Fibroblast of upper back skin (primary cell): ENCODE measurements at regions not wholly inside any gene's neighbourhood (a gene's known extent, or its start where the extent isn't known, plus 50 kb on each side); places are given as distances from the start of the nearest gene placed in this dataset.
A peak's percentile ranks its signal among the peaks of the same experiment; 100 is the strongest.
"Not testable (repeated sequence)": the region's sequence is repeated elsewhere in the genome, so short reads cannot be mapped to it uniquely, and the experiment has no call there.

ENCODE experiments used
- DNase-seq: peaks from one replicate; pipeline ENCODE4 v3.0.0-alpha.2; 2013

DNA sequence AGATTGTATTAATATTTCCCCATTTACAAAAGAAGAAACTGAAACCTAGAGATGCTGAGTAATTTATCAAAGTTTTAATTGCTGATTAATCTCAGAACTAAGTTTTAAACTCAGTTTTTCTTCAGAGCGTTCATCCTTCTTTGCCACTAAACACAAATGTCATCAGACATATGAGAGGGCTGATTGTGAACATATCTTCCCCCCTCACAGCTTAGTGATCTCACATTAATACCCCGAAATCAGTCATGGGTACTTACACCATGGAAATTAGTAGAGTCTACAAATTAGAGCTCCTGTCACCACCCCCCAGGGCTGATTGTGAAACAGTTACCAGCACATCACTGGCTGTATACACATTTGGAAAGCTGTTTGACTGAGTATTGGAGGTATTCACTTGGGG, 189.3 kb upstream of the SGO1 start:
- DNase-seq, result no peak

DNA sequence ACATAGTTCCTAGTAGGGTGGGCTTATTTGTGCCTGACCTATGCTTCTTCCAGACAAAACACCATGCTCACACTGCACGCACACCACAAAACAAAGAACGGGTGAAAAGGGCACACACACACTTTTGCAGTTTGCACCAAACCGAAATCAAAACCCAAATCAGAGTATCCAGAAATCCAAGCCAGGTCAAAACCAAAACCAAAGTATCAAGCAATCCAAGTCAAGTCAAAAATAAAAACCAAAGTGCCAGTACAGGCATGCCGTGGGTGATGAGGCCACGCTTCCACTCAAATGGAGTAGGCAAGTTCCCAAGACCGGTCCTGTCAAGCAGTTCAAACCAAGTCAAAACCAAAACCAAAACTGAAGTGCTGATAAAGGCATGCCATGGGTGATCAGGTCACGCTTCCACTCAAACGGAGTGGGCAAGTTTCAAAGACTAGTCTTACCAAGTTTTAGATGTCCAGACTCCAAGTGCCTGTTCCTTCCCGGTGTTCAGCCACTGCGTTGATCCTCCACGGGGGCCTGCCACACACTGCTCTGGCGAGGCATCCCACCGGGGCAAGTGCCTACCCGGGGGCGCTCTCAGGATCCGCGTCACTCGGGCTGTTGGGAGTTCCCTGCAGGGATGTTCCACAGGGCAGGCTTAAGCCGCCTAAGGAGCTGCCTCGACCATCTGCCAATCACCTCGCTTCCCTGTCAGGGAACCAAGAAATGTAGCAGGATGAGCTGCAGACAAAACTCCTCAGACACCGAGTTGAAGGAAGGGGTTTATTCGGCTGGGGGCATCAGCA, 184.5 kb upstream of the SGO1 start:
- DNase-seq, result not testable (repeated sequence)

DNA sequence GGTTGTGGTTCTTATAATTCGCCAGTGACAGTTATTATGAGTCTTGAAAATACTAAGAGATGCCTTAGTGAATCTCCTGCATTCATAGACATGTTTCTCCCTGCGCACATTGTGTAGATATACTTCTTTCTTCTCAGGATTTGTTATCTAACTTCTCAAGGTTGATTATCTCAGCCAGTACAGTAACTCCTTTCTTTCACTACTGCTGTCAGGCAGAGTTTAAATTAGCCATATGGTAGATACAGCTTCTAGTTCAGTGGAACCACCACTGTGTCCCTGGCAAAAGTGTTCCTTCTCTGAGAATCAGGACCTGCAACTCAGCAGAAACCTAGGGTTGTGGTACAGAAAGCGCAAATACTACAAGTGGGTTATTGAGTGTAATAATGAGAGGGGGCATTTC, 175.0 kb upstream of the SGO1 start:
- DNase-seq, result no peak

DNA sequence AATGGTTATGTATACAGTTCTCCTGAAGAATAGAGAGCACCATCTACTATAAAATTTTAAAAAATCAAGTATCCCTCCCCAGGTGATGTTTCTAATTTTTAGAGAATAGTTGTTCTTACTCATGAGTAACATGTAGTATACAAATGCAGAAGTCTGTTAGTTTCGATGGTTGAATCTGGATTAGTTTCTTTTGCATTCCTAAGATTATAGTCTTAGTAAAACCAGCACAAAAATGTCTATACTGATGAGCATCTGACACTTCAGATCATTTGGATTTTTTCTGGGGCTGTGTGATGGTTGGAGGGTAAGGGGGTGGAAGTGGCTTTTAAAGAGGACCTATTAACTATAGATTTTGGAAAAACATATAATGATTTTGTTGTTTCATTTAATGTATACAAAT, 167.3 kb upstream of the SGO1 start:
- DNase-seq, result no peak

DNA sequence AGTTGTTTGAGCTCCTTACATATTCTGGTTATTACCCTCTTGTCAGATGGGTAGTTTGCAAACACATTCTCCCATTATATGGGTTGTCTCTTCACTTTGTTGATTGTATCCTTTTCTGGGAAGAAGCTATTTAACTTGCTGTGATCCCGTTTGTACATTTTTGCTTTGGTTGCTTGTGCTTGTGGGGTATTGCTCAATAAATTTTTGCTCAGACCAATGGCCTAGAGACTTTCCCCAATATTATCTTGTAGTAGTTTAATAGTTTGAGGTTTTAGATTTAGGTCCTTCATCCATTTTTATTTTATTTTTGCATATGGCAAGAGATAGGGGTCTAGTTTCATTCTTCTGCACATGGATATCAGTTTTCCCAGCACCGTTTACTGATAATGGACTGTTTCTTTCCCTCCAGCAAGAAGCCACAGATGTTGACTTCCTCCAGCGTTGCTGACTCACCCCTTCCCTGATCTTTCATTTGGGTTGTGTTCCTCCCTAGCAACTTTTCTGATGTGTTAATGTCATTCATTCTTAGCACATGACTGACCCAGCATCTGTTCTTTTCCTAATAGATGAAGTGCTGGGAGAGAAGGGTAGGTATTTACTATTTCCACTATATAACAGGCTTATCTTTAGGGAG, 166.7 kb upstream of the SGO1 start:
- DNase-seq, result no peak

DNA sequence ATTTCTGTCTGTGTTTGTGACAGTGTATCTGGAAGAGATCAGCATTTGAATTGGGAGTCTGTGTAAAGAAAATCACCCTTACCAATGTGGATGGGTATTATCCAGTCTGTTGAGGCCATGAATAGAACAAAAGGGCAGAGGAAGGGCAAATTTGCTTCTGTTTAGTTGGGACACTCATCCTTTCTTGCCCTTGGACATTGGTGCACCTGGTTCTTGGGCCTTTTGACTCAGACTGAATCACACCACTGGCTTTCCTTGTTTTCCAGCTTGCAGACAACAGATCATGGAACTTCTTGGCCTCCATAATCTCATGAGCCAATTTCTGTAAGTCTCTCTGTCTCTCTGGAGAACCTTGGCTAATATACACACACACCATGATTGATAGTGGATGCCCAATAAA, 164.4 kb upstream of the SGO1 start:
- DNase-seq, result no peak

DNA sequence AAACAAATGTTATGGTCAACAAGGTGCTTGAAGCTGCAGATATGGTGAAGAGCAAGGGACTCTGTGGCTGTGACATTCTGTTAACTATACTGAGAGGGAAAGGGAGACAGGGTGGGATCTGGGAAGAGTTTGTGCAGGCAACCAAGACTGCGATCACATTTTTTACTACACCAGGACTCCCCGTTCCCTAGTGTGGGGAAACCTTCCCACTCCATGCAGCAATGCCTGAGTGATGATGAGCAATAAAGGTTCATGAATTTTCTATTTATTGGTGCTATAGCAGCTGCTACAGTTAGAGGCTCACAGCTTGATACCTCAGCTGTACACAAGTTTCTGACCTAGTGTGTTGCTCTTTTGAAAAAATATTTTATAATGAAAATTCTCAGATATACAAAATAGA, 160.9 kb upstream of the SGO1 start:
- no peak for DNase-seq

DNA sequence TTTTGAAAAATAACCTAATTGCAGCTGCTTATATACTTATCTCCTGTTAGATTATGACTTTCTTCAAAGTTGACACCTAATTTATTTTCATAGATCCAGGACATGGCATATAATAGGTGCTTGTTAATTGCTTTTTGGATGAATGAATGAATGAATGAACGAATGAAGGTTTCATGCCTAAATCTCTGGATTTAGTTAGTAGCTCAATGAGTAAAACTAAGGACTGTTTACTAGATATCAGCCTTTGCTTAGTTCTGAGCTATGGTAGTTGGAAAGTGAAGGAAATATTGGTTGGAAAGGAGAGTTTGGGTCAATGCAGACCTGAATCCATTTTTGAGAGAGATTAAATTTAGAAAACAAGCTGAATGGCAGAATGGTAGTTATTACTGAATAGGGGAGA, 160.4 kb upstream of the SGO1 start:
- DNase-seq, result no peak

DNA sequence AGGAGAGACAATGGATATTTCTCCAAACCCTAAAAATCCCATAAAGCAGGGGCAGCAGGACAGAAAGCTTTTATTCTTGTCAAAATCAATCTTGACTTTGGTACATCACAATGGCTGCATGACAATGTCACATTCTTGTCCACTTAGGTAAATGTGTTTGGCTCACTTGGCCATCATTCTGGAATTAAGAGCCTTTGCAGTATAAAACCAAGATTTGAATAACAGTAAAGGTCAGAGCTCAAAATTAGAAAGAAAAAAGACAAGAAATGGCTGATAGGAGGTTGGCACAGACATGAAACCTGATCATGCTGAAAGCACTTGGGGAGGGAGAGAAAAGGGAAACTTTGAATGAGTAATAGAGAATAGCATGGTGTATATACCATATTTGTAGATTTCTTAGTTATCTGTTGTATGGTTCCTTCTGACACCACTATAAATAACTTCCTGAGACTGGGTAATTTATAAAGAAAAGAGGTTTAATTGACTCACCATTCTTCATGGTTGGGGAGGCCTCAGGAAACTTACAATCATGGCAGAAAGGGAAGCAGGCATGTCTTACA, 158.5 kb upstream of the SGO1 start:
- DNase-seq, result no peak

DNA sequence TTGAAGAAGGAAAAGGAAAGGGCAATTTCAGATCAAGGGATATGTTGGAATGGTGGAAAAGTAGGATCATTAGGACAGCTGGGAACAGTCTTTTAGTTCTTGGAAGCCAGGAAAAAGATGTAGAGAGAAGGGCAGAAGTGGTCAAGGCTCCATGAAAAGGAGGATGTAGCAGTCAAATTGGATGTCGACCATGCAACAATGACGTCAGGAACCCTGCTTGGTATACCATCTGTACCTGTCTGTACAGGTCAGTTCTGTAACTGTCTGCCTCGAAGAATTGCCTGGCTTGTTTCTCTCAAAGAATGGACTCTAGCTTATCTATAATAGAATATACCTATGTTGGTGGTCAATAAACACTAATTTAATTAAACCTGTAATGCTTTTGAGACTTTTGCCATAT, 157.8 kb upstream of the SGO1 start:
- DNase-seq, result no peak

DNA sequence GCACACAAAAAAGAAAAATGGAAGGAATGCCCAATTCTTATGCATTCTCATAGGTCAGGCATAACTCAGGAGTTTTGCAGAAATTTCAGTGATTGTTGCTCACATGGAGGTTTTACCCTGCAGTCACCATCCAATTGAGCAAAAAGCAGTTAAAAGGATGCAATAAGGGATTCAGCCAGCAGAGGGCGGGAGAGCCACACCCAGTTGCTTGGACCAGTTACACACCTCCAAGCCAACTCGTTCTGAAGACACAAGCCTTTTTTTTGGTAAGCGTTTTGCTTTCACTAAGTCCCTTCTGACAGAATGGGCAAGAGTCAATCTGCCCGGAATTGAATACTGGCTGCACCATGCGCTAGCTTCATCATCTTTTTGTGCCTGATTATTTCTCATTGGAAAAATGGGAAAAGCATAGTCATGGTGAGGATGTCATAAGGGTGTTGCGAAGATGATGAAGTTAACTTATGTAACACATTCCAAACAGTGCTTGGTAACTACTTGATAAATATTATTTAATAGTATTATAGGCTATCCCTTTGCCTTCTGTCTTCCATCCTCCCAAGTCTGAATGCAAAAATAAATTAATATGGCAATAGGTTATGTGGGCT, 154.4 kb upstream of the SGO1 start:
- DNase-seq, result peak; percentile 77

DNA sequence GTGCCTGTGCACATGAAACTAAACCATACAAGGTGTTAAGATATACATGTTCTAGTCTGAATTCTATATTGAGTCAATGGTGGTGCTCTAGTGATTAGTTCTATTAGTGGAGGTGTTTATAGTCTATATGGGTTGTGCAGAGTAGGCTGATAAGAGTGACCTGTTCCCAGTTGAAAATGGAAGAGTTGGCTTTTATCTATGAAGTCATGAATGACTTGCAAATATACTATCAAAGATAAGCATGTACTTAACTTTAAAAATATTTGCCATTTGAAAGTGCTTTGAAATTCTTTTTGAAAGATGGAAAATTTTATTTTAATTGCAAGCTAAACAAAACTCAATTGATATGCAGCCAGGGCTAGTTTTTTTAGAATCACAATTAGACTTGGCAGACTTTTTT, 150.6 kb upstream of the SGO1 start:
- no peak for DNase-seq

DNA sequence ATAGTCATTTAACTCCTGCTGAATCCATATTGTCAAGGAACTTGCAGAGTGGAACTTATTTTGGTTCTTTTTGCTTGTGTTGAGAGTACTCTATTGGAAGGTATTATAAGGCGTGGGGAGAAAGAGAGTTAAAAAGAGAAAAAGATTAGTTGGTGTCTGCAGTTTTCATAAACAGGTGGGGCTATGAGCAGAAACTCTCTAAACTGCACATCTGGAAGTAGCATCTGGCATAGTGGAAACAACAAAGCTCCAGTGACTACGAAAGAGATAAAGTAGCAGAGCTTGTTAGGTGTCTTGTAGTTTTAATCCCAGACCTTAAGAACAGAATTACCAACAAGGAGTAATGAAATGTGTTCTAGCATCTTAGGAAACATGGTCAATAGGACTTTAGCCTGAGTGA, 148.8 kb upstream of the SGO1 start:
- no peak for DNase-seq

DNA sequence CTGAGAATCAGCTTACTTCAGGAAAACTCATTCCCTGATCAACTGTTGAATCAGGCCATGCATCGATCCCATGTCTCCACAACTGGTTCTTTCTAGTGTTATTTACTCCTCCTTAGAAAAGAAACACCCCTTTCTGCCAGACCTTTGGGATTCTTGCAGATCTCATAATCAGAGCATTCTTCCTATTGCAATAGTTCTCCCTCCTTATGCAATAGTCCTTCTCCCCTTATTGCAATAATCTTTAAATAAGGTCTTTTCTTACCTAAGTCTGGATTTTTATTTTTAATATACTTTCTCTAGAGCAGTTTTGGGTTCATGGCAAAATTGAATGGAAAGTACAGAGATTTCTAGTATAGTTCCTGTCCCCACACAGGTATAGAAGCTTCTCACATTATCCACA, 141.9 kb upstream of the SGO1 start:
- no peak for DNase-seq

DNA sequence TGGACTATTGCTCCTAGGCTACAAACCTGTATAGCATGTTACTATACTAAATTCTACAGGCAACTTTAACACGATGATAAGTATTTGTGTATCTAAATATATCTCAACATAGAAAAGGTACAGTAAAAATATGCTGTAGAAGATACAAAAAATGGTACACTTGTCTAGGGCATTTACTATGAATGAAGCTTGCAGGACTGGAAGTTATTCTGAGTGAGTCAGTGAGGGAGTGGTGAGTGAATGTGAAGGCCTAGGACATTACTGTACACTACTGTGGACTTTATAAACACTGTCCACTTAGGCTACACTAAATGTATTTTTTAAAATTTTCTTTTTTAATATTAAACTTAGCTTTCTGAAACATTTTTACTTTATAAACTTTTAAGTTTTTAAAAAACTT, 140.5 kb upstream of the SGO1 start:
- no peak for DNase-seq

DNA sequence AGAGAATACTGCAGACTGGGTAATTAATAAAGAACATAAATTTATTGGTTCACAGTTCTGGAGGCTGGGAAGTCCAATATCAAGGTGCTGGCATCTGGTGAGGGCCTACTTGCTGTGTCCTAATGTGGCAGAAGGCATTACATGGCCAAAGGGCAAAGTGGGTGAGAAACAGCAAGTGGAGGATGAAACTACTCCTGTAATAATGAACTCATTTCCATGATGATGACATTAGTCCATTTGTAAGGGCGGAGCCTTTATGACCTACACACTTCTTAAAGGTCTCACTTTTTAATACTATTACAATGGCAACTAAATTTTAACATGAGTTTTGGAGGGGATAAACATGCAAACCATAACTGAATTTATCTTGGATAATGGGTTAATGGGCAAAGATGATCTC, 139.6 kb upstream of the SGO1 start:
- no peak for DNase-seq

DNA sequence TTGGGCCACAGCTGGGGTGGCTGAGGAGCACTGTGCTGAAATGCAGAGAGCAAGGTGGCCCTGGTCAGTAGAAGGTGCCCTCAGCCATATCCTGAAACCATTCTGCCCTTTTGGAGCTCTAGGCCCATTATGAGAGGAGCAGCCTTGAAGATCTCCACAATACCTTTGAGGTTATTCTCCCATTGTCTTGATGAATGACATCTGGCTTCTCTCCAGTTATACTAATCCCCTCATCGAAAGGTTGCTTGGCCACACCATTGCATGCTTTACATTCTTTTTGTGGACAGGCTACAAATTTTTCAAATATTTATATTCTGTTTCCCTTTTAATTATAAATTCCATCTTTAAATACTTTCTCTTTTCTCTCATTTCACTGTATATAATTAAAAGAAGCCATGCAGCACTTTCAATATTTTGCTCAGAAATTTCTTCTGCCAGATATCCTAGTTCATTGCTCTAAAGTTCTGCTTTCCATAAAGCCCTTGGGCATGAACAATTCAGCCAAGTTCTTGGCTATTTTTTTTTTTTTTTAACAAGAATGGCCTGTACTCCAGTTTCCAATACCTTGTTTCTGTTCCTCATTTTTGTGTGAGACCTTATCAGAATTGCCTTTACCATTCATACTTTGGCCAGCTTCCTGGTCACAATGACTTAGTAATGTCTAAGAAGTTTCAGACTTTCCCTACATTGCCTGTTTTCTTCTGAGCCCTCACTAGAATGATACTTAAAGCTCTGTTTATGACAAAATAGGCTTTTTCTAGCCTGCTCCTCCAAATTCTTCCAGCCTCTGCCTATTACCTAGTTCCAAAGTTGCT, 138.9 kb upstream of the SGO1 start:
- DNase-seq, result peak; percentile 20

DNA sequence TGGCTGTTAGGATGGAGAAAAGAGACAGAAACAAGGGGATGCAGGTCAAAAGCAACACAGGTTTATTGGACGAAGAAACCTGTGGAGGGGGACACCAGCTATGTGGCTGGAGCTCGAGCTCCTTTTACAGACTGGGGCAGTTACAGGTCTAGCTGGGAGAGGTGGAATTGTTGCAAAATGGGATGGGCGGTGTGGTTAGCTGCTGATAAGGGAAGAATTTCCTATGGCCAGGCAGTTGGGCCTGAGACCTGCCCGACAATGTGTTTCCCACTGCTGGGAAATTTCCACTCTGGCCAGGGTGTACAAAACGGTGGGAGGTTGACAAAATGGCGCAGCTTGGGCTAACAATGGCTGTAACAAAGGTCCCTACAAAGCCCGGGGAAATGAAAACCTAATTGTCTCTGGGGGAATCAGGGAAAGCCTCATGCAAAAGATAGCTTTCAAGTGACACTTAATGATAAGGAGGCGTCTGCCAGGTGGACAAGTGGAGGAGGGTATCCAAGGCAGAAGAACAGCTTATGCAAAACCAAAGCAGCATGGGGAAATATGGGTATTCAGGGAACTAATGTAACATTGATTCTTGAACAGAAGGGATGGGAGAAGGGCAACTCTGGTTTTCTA, 137.4 kb upstream of the SGO1 start:
- no peak for DNase-seq

DNA sequence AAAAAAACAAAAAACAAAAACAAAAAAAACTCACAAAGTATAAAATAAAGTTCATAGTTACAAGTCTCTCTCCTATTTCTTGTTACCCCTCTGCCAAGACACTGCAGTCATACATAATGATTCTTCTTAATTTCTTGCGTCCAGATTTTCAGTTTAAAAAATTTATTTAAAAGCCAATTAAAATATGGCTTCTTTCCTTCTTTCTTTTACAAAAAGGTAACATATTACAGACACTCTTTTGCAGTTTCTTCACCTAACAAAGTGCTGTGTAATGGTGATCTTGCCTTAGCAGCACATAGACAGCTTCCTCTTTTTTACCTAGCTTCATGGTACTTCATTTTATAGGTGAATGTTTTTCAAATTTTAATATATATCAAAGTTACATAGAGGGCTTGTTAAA, 136.1 kb upstream of the SGO1 start:
- no peak for DNase-seq

DNA sequence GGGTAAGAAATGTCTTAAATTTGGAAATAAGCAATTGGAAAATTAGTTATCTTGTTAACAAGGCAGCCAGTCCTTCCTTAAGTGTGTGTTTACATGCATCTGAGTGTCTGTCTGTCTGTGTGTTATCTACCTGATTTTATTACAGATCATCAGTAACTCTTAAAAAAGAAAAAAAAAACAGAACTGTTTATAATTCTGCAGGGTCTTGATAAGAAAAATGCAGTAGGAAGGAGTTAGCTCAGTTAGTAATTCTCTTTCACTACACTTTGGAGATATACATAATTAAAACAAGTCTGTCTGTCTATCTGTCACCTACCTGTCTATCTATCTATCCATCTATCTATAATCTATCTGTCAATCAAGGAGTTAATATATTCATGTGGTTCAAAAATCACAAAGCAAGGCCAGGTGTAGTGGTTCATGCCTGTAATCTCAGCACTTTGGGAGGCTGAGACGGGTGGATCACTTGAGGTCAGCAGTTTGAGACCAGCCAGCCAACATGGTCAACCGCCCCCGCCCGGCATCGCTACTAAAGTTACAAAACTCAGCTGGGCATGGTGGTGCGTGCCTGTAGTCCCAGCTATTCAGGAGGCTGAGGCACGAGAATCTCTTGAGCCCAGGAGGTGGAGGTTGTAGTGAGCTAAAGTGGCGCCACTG, 135.5 kb upstream of the SGO1 start:
- DNase-seq, result no peak

DNA sequence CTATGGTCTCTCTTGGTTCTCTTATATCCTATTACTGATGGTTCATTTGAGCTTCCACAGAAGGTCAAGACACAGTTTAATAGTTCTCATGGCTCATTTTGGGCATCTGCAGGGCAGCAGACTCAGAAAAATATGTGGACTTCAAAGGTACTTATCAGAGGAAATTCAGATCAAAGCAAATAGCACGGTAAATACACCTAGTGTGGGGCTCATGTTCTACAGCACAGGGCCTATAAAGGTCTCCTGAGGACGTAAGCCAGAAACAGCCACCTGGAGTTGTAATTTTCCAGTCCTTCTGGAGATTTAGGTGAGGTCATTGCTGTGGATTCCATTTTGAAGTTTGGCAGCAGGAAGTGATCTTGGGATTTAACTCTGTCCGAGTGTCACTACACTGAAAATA, 134.5 kb upstream of the SGO1 start:
- no peak for DNase-seq

DNA sequence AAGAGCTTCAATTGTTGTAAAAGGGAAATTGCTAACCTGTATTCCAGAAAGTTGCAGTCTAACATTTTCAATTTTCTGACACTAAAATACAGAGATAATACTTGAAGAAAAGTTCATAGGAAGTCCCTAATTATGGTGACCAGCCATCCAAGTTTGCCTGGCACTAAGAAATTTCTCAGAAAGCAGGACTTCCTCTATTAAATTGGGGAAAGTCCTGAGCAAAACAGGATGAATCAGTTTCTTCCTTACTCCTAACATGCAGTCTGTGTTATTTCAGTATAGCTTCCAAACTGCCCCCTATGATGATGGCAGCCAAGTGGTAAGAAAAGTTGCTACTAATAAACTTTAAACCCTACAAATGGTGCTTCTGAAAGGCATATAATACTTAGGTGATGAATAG, 133.5 kb upstream of the SGO1 start:
- no peak for DNase-seq
